H1 (cell line): ENCODE measurements at regions not wholly inside any gene's neighbourhood (a gene's known extent, or its start where the extent isn't known, plus 50 kb on each side); places are given as distances from the start of the nearest gene placed in this dataset.
"Not testable (repeated sequence)": the region's sequence is repeated elsewhere in the genome, so short reads cannot be mapped to it uniquely, and the experiment has no call there.

Experiments used
- CTCF ChIA-PET: fragments of 300-600 bp; sonication (Branson Sonifier 250); formaldehyde crosslinking; loops from one replicate; lab custom pipeline; 2021; ENCODE audit not compliant: partially characterized antibody; lab: Charles Lee
- POLR2A ChIA-PET: fragments of 300-600 bp; sonication (Branson Sonifier 250); formaldehyde crosslinking; loops from one replicate; lab custom pipeline; 2021; ENCODE audit warnings: inconsistent platforms; ENCODE audit not compliant: partially characterized antibody; lab: Charles Lee
- DNase-seq, 2 experiments: peaks; one replicate each; pipeline versions ENCODE4 v3.0.0 to v3.0.0-alpha.2; 2010 to 2022; ENCODE audit warnings: low spot score in 2 of 2, low read depth in 1 of 2, mixed read lengths in 1 of 2
- FAIRE-seq: peaks from 2 replicates; lab custom pipeline; 2011; peaks lifted over from hg19 to GRCh38; lab: Jason Lieb, UNC
- H2AFZ ChIP-seq: 2 replicates; pipeline ENCODE4 v1.8.1; 2012; ENCODE audit warnings: low read length, inconsistent platforms
- H2AK5ac ChIP-seq: 2 replicates; pipeline ENCODE4 v1.6.1; 2013; ENCODE audit warnings: low read depth, low read length
- H2BK120ac ChIP-seq: replicated peaks from 2 replicates; pipeline ENCODE3; 2013; ENCODE audit warnings: low read depth, low read length, inconsistent platforms
- H2BK12ac ChIP-seq: 2 replicates; pipeline ENCODE4 v1.6.1; 2013; ENCODE audit warnings: low read depth, low read length
- H2BK15ac ChIP-seq: 2 replicates; pipeline ENCODE4 v1.6.1; 2013; ENCODE audit warnings: low read length
- H2BK20ac ChIP-seq: 2 replicates; pipeline ENCODE4 v1.6.1; 2013; ENCODE audit warnings: low read length
- H2BK5ac ChIP-seq: 2 replicates; pipeline ENCODE4 v1.6.1; 2013; ENCODE audit warnings: low read depth, low read length
- H3K14ac ChIP-seq: 2 replicates; pipeline ENCODE4 v1.6.1; 2013; ENCODE audit warnings: inconsistent platforms; ENCODE audit not compliant: insufficient read length
- H3K18ac ChIP-seq: 2 replicates; pipeline ENCODE4 v1.6.1; 2013; ENCODE audit warnings: low read length; ENCODE audit errors: extremely low read depth
- H3K23ac ChIP-seq: 2 replicates; pipeline ENCODE4 v1.6.1; 2013; ENCODE audit warnings: inconsistent platforms; ENCODE audit not compliant: insufficient read length
- H3K23me2 ChIP-seq: 2 replicates; pipeline ENCODE4 v1.6.1; 2013; ENCODE audit warnings: low read depth, low read length
- H3K27ac ChIP-seq: 2 replicates; pipeline ENCODE4 v1.6.1; 2011; ENCODE audit warnings: low read depth, low read length, inconsistent platforms
- H3K27me3 ChIP-seq, 4 experiments: replicated peaks in 1 of 4; 1 replicate in 1 of 4; 2 replicates in 3 of 4; pipeline versions ENCODE4 v1.6.1 to v1.8.1; 2011 to 2013; ENCODE audit warnings: low read length in 3 of 4, mild to moderate bottlenecking in 3 of 4, inconsistent platforms in 2 of 4, mixed read lengths in 2 of 4, moderate library complexity in 1 of 4; ENCODE audit not compliant: control insufficient read depth in 3 of 4, insufficient read depth in 3 of 4; ENCODE audit errors: extremely low read depth in 1 of 4
- H3K36me3 ChIP-seq, 4 experiments: 2 replicates each; pipeline versions ENCODE4 v1.6.1 to v1.8.1; 2011 to 2013; ENCODE audit warnings: mild to moderate bottlenecking in 4 of 4, low read length in 3 of 4, moderate library complexity in 2 of 4, control low read depth in 1 of 4, inconsistent platforms in 1 of 4; ENCODE audit not compliant: insufficient read depth in 4 of 4, control insufficient read depth in 2 of 4
- H3K4ac ChIP-seq: replicated peaks from 2 replicates; pipeline ENCODE3; 2013; ENCODE audit warnings: low read length, low read depth, mixed read lengths, inconsistent platforms; ENCODE audit not compliant: insufficient read length
- H3K4me1 ChIP-seq, 4 experiments: replicated peaks in 1 of 4; 1 replicate in 1 of 4; 2 replicates in 3 of 4; pipeline versions ENCODE4 v1.6.1 to v1.8.1; 2011 to 2013; ENCODE audit warnings: low read length in 3 of 4, inconsistent platforms in 2 of 4, mixed read lengths in 1 of 4; ENCODE audit not compliant: insufficient read depth in 4 of 4, control insufficient read depth in 3 of 4
- H3K4me2 ChIP-seq, 2 experiments: 2 replicates each; pipeline versions ENCODE4 v1.6.1 to v1.8.1; 2011 to 2013; ENCODE audit warnings: low read depth in 2 of 2, low read length in 2 of 2, control low read depth in 1 of 2, inconsistent platforms in 1 of 2, mild to moderate bottlenecking in 1 of 2; ENCODE audit not compliant: insufficient read depth in 1 of 2
- H3K4me3 ChIP-seq, 4 experiments: fragments of 200-600, 300-600 bp in 1 of 4; sonication (generic), shearing (Covaris generic), sonication (Bioruptor Twin) in 1 of 4; 2 replicates each; pipeline versions ENCODE4 v1.5.1 to v1.8.1; 2011 to 2016; ENCODE audit warnings: low read length in 4 of 4, low read depth in 3 of 4, control low read depth in 2 of 4, inconsistent platforms in 2 of 4, mild to moderate bottlenecking in 2 of 4, mixed read lengths in 1 of 4, moderate library complexity in 1 of 4; ENCODE audit not compliant: insufficient read depth in 2 of 4; ENCODE audit errors: extremely low read depth in 1 of 4
- H3K56ac ChIP-seq: replicated peaks from 2 replicates; pipeline ENCODE3; 2013; ENCODE audit warnings: low read depth, mild to moderate bottlenecking, mixed read lengths, low read length, inconsistent platforms; ENCODE audit not compliant: insufficient read length
- H3K79me1 ChIP-seq: 2 replicates; pipeline ENCODE4 v1.6.1; 2013; ENCODE audit warnings: low read depth, low read length, control low read depth
- H3K79me2 ChIP-seq, 2 experiments: 2 replicates each; pipeline versions ENCODE4 v1.6.1 to v1.8.1; 2012 to 2013; ENCODE audit warnings: low read length in 2 of 2, mild to moderate bottlenecking in 2 of 2, inconsistent platforms in 1 of 2; ENCODE audit not compliant: insufficient read depth in 2 of 2, control insufficient read depth in 1 of 2
- H3K9ac ChIP-seq, 4 experiments: replicated peaks in 1 of 4; 1 replicate in 1 of 4; 2 replicates in 3 of 4; pipeline versions ENCODE4 v1.6.1 to v1.8.1; 2011 to 2013; ENCODE audit warnings: low read depth in 3 of 4, low read length in 3 of 4, control low read depth in 2 of 4, mild to moderate bottlenecking in 2 of 4, moderate library complexity in 2 of 4, inconsistent platforms in 1 of 4; ENCODE audit errors: extremely low read depth in 1 of 4
- H3K9me3 ChIP-seq, 2 experiments: 2 replicates each; pipeline versions ENCODE4 v1.6.1 to v1.8.1; 2012 to 2013; ENCODE audit warnings: mild to moderate bottlenecking in 2 of 2, moderate library complexity in 2 of 2, control low read depth in 1 of 2, inconsistent platforms in 1 of 2, low read depth in 1 of 2, low read length in 1 of 2, mixed read lengths in 1 of 2; ENCODE audit not compliant: insufficient read depth in 2 of 2
- H4K20me1 ChIP-seq, 2 experiments: replicated peaks in 1 of 2; 2 replicates each; pipeline versions ENCODE3 to v1.8.1; 2011 to 2013; ENCODE audit warnings: inconsistent platforms in 2 of 2, low read length in 2 of 2, mild to moderate bottlenecking in 1 of 2; ENCODE audit not compliant: insufficient read depth in 2 of 2, control insufficient read depth in 1 of 2
- H4K5ac ChIP-seq: 2 replicates; pipeline ENCODE4 v1.6.1; 2013; ENCODE audit warnings: low read length, low read depth, mixed read lengths, inconsistent platforms; ENCODE audit not compliant: insufficient read length
- H4K8ac ChIP-seq: 2 replicates; pipeline ENCODE4 v1.8.0; 2013; ENCODE audit warnings: mild to moderate bottlenecking, moderate library complexity, low read length, inconsistent platforms; ENCODE audit not compliant: insufficient read depth; ENCODE audit errors: extremely low read depth
- H4K91ac ChIP-seq: replicated peaks from 2 replicates; pipeline ENCODE3; 2013; ENCODE audit warnings: low read length, mixed read lengths, inconsistent platforms; ENCODE audit not compliant: insufficient read length
- WGBS, 2 experiments: shearing (Covaris generic) in 1 of 2; methylation state at CpG; one replicate each; pipeline versions ENCODE4 v1.1.6 to v1.1.7; 2013 to 2015; ENCODE audit warnings: low lambda C conversion rate in 2 of 2, mixed read lengths in 2 of 2, inconsistent platforms in 1 of 2, low coverage in 1 of 2, missing lambda C conversion rate in 1 of 2; ENCODE audit not compliant: insufficient replicate concordance in 2 of 2, insufficient coverage in 1 of 2, insufficient read length in 1 of 2; ENCODE audit errors: extremely low coverage in 1 of 2, missing lambda C conversion rate in 1 of 2; 5-methylcytosine and 5-hydroxymethylcytosine counted together

GRCh38 chr14:27760367-27760766 lies 1006.2 kb upstream of the FOXG1 start:
- H3K4ac ChIP-seq, H4K91ac ChIP-seq, H2BK5ac ChIP-seq, H3K9ac ChIP-seq, H2BK12ac ChIP-seq, H3K36me3 ChIP-seq, H4K5ac ChIP-seq, H4K8ac ChIP-seq, H3K23me2 ChIP-seq, H3K27me3 ChIP-seq, H2BK15ac ChIP-seq, CTCF ChIA-PET, DNase-seq, H3K79me1 ChIP-seq, H3K9me3 ChIP-seq, H3K14ac ChIP-seq, H3K18ac ChIP-seq, H3K4me3 ChIP-seq, H3K4me2 ChIP-seq, H2BK20ac ChIP-seq, H4K20me1 ChIP-seq, H3K56ac ChIP-seq, H2BK120ac ChIP-seq, H3K79me2 ChIP-seq, H3K4me1 ChIP-seq, H3K23ac ChIP-seq, POLR2A ChIA-PET, H2AFZ ChIP-seq, FAIRE-seq, H2AK5ac ChIP-seq, H3K27ac ChIP-seq: not testable (repeated sequence)
- WGBS, 2 experiments = 82% methylated on average over 4 of the region's 4 CpGs; no CpG with 5 or more reads in 1 of the 2 experiments
